ENCODE measurements at regions not wholly inside any gene's neighbourhood (a gene's known extent, or its start where the extent isn't known, plus 50 kb on each side); places are given as distances from the start of the nearest gene placed in this dataset.

GRCh38 chr20:22652681-22653588 lies 68.6 kb upstream of the FOXA2 start:
- peak; percentile 81 for DNase-seq (ENCODE audit: low spot score)

DNA sequence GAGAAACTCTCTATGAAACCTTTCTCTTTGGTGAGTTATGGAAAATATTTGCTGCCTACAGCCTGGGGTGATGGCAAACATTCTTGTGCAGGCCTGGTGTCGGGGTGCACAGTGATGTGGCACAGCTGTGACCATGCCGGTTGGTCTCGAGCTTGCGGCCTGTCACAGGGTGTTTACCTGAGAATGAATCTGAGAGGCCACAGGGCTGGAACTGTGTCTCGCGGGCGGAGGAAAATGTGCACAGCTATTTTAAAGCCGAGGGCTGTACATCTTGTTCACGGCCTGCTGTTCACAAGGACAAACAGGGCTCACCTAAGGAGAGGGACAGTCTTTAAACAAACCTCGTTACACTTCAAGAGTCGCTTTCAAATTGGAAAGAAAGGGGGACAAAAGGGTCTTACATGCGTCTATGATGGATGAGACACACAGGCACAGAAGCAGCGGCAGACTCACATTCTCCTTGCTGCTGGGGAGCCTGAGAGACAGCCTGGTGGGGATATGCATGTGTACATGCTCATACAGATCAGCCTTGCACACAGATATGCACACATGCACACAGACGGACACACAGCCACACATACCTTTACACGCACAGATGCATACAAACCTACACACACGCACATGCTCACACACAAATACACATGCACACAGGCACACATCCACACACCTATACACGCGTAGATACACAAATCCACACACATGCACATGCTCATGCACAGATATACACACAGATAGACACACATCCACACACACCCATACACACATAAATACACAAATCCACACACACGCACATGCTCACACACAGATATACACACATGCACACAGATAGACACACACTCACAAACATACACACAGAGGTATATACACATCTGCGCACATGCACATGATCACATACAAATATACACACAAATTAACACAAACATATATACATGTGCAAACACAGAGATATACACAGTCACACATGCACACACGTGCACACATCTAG lies 69.6 kb upstream of the FOXA2 start:
- DNase-seq (ENCODE audit: low spot score) = no peak

DNA sequence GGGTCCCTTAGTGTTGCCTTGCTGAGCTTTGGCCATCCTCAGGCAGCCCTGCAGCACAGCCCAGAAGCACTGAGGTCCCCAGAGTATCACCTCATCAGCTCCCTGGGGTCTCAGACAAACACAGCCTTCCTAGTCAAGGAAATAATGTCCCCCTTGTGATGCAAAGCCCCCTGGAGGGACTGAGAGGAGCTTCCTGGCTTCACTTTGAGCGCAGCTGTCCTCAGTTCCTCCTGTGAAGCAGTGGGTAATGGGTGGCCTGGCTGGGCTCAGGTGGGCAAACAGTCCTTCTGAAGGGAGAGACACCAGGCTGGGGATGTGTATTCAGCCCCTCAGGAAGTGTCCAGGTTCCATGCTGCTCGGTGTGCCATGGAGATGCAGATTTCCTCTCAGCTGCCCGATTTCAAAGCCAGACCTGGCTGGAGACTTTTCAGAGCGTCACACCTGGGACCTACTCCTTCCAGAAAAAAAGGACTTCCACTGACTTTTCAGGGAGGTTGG lies 79.2 kb upstream of the FOXA2 start:
- no peak for DNase-seq (ENCODE audit: low spot score)

DNA sequence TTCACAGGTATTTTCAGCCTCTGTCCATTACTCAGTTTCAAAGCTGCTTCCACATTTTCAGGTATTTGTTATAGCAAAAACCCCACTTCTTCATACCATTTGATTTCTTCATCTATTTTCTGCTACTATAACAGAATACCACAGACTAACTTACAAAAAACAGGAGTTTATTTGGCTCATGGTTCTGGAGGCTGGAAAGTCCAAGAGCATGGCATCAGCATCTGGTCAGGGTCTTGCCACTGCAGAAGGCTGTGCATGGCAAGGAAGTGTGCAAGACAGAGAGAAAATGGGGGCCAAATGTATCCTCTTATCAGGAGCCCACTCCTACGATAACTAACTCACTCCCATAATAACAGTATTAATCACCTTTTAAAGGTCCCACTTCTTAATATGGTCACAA lies 82.8 kb upstream of the FOXA2 start:
- DNase-seq (ENCODE audit: low spot score) = no peak

- DNase-seq (ENCODE audit: low spot score) = no peak
Observed at GRCh38 chr20:22672191-22672590, 87.8 kb upstream of the FOXA2 start.

GRCh38 chr20:22673467-22673866 lies 89.1 kb upstream of the FOXA2 start:
- DNase-seq (ENCODE audit: low spot score) = no peak

DNA sequence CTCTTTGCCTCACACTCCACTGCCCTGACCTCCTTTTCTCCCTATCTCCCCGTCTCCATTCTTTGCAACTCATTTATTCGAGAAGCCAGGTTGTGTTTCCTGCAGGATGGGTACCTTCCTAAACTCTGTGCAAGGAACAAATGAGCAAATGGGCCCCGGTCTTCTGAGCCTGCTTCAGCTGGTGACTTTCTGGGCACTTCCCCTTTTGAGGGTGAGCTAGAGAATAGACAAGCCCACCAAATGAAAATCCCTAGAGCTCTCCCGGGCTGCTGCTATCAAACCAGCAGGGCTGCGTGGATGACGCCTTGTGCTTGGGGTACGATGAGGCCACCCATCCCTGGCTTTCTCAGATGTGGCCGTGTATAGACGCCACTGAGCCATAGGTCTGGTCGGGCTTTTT lies 91.0 kb upstream of the FOXA2 start:
- DNase-seq (ENCODE audit: low spot score) = no peak

DNA sequence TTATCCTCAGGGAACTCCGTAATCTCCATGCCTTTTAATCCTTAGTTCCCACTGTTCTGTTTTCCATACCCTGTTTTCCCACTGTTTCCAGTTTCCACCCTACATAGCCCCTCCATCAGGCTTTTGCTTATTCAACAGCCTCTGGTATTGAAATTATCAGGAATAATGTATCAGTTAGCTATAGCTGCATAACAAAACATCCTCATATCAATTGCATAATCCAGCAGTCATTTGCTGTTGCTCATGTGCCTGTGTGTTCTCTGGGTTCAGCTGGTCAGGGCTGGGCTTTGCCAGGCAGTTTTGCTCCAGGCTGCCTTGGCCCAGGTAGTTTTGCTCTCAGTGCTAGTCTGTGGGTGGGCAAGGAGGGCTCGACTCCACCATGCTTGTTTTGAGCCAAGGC lies 94.3 kb upstream of the FOXA2 start:
- DNase-seq (ENCODE audit: low spot score) = no peak

- DNase-seq (ENCODE audit: low spot score) = no peak
Observed at GRCh38 chr20:22679197-22679596, 94.8 kb upstream of the FOXA2 start.

DNA sequence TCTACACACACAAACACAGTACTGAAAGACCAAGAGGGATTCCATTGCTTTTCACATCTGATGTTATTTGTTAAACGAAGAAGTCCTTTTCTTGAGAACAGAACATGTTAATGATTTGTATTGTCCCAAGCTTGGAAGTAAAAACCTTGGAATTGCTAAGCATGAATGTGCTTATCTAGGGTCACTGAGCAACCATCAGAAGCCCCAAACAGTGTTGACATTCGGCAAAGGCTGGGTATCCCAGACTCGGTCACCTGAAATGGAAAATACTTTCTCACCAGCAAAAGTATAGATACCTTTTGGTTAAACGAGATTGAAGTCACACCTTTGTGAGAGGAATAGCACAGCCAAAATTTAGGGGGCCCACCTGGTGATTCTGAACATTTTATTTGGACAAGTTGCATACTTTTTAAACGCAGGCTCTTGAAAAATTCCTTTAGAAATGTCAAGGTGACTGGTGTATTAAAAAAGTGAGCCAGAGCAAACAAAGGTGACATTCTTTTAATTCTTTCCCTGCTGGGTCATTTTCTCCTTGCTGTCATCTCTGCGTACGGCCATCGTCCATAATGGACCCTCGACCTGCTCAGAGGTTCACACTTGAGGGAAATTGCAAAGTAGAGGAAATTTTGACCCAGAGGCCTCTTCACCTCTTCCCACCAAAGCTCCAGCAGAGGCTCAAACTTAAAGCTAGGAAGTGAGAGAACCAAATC lies 95.8 kb upstream of the FOXA2 start:
- no peak for DNase-seq (ENCODE audit: low spot score)

GRCh38 chr20:22681591-22682248 lies 97.3 kb upstream of the FOXA2 start:
- no peak for DNase-seq (ENCODE audit: low spot score)

GRCh38 chr20:22682381-22682780 lies 98.0 kb upstream of the FOXA2 start:
- DNase-seq (ENCODE audit: low spot score) = no peak

GRCh38 chr20:22684072-22684762 lies 99.8 kb upstream of the FOXA2 start:
- DNase-seq (ENCODE audit: low spot score) = peak; percentile 81

- peak; percentile 34 for DNase-seq (ENCODE audit: low spot score)
Observed at GRCh38 chr20:22684763-22685443, 100.5 kb upstream of the FOXA2 start.

GRCh38 chr20:22686097-22686496 lies 101.7 kb upstream of the FOXA2 start:
- peak; percentile 65 for DNase-seq (ENCODE audit: low spot score)

DNA sequence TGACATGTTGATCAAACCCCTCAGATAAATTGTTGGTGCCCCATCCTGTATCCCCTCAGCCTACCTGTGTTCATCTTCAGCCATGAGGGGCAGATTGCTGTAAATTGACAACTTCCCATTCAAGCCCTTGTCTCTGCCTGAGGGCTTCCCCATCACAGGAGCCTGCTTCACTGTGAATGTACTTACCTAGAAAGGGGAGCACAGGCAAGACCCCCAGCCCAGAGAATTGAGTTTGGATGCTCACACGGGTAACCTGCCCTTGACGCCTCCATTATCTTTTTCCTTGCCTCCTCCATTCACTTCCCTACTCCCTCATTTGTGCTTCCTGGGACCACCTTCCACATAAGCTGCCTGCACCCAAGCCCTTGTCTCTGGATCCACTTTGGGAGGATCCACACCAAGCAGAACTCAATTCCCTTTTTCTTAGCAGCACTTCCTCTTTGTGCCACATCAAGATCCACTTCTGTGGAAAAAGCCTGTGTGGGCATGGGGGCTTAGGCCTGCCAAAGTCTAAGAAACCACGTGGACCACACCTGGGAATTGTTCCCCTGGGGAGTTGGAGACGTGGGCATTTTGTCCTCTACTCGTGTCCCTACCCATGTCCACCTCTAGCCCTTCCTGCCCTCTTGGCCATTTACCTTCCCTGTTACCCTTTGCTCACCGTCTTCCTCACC lies 103.4 kb upstream of the FOXA2 start:
- DNase-seq (ENCODE audit: low spot score) = no peak

GRCh38 chr20:22688485-22688884 lies 104.1 kb upstream of the FOXA2 start:
- no peak for DNase-seq (ENCODE audit: low spot score)

- no peak for DNase-seq (ENCODE audit: low spot score)
Observed at GRCh38 chr20:22689266-22689665, 104.9 kb upstream of the FOXA2 start.

- no peak for DNase-seq (ENCODE audit: low spot score)
Observed at GRCh38 chr20:22690000-22690399, 105.6 kb upstream of the FOXA2 start.

Data from SW480 (cell line).